HG03095 (cell line): ENCODE measurements at regions not wholly inside any gene's neighbourhood (a gene's known extent, or its start where the extent isn't known, plus 50 kb on each side); places are given as distances from the start of the nearest gene placed in this dataset.

Source experiments
- ATAC-seq: cut with Tn5 transposase; IDR thresholded peaks from one replicate; pipeline ENCODE4 v1.9.1; 2021; ENCODE audit warnings: moderate library complexity; ENCODE audit not compliant: unreplicated experiment

GRCh38 chr6:148225871-148226270 lies 116.8 kb upstream of the SASH1 start:
- ATAC-seq, result no peak

DNA sequence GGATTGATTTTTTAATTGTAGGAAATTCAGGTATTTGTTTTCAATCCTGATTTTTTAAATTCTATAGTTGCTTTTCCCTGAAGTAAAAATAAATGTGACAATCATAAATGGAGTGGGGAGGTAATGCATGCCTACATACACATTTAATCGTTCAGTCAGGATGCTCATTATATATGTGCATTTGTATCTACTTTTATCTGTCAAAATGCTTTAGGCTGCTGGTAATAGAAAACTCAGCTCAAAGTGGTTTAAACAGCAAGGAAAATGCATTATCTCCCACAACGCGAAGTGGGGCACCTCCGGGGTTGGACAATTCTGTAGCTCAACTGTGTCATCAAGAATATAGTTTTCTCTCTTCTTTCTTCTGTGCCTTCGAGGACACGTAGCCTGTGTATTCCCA lies 116.4 kb upstream of the SASH1 start:
- ATAC-seq, result no peak

DNA sequence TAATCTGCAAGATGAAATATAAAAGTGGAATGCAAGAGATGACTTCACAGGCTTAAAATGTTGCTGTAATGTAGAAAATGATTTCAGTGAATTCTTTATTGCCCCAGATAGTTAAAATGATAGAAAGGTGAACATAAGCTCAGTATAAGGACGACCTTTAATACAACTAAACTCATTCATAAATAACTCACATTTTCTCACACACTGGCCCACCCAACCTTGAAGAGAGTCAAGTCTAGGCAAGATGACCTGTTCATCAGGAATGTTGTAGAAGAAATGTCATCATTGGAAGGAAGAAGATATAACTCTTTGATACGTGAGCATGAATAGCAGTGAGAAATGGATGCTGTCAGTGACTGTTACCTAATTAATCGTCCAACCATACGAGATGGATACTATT lies 111.1 kb upstream of the SASH1 start:
- ATAC-seq, result no peak

DNA sequence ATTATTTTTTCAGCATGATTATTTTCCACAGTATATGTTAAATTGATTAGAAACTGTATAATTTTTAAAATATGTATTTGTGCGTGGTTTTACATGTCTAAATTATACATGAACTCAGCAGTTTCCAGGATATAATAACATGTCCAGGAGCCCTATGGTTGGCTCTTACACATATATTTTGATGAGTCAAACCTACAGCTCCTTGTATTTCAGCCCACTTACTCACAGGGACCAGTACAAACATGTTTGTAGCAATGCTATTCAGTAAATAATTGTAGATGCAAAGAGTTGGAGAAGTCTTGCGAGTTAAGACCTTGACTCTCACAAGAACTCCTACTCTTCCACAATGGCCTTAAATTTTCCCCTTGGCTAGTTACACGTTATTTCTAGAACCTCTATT lies 107.2 kb upstream of the SASH1 start:
- no peak for ATAC-seq

GRCh38 chr6:148238713-148239112 lies 103.9 kb upstream of the SASH1 start:
- ATAC-seq, result no peak

DNA sequence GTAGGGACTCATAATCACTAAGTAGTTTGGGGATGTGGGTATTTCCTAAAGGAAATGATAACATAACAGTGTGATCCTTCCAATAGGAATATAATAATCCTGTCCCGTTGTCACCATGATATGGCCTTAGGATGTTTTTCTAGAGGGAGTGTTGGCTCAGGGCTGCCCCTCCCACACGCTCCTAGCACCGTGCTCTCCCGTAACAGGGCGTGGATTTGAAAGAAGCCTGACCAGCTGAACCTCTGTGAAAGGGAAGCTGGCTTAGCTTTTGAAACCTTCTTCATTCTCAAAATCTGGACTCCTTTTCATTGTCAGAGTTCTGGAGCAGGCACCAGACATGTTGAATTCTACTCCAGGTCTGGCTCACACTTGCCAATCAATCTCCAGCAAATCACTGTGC lies 103.4 kb upstream of the SASH1 start:
- no peak for ATAC-seq

DNA sequence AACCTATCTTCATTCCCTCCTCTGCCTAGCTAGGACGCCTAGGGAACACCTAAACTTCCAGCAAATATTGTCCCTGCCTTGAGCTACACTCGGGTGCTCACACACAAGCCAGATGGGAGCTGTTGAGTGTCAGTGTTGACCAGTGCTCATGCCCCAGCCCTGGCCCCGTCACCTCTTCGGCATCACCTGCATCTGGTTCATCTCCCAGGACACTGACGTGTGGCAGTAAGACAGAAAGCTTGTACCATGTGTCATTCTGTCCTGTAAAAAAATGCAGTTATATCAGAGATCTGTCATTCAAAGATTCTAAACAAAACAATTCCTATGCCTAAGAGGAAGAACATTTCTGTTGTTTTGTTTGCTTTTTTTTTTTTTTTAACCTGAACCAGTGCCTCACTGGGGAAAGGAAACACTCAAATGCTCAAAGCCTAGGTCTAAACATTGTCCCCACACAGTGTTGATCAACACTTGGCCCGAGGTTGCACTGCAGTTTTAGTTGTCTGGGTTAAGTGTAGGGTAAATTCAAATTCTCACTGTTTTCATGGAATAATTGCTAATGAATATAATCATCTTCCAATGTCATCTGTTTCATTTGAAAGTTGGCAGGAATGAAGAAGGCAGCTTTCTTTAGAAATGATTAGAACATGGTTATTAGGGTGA lies 102.7 kb upstream of the SASH1 start:
- no peak for ATAC-seq

- ATAC-seq, result no peak
These were observed 102.2 kb upstream of the SASH1 start for GRCh38 chr6:148240461-148240840.

DNA sequence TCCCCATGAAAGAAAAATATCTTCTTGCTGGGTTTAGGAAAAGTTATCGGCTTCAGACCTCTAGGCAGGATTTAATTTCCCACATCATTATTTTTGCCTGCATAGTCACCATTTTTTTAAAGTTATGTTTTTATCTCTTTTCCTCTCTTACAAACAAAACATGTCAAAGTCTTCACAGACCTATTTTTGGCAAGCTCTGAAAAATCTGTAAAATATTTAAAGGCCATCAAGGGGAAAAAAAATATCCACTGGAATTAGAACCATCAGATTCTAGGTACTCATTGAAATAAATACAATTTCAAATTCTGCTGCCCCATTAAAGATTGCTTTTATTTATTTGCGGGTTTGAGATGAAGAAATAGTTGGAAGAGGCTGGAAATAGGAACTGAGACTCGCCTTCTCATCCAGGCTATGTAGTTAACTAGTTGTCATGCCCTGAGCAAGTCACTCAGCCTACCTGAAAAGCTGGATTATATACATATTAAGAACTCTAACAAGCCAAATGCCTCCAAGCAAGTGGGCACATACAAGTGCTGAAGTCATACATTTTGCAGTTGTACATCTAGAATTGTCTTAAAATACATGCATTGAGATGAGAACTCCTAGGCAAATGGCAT lies 101.7 kb upstream of the SASH1 start:
- no peak for ATAC-seq

- no peak for ATAC-seq
These were observed 100.5 kb upstream of the SASH1 start for GRCh38 chr6:148242180-148242579.

GRCh38 chr6:148244217-148244935 lies 98.3 kb upstream of the SASH1 start:
- no peak for ATAC-seq

DNA sequence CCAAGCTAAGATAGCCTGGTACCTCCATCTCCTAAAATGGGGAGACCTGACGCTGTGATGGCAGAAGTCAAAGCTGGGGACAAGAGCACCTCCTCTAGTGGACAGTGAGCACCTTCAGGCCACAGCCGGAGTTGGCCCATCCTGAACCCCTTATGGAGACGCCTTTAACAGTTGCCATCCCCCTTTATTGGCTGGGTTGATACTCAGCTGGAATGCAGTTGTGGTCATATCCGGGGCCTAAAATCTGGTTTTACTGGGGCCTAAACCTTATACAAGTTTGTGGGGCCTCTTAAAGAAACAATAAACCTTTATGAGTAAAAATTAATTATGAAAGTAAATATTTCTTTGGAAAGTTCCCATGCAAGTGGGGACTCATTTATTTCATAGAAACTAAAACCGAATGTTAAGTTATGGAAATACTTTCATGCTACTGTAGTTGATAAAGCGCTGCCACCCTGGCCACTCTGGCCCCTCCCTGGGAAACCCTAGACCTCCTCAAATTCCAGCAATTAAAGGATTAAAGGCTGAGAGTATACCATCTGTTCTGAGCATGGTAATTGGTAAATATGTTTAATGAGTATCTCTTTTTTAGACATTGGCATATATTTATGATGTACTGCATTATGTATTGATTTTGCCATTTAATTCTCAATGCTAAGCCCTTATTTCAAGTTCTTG lies 95.1 kb upstream of the SASH1 start:
- no peak for ATAC-seq

DNA sequence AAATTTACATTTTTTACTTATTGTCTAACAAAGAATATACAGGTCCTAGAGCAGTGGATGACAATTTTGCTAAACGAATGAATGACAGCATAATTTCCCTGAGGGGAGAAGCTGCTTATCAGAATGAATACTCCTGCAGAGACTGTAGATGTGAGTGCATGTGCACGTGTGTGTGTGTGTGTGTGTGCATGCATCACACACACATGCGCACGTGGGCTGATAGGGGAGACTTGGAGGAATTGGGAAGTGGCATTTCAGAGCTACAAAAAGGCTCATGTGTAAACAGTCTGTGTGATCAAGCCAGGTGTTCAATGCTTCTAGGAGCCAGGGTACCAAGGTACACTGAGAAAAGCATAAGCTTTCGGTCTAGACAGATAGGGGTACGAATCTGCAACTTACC lies 93.5 kb upstream of the SASH1 start:
- ATAC-seq, result no peak

- no peak for ATAC-seq
These were observed 92.8 kb upstream of the SASH1 start for GRCh38 chr6:148249679-148250375.

DNA sequence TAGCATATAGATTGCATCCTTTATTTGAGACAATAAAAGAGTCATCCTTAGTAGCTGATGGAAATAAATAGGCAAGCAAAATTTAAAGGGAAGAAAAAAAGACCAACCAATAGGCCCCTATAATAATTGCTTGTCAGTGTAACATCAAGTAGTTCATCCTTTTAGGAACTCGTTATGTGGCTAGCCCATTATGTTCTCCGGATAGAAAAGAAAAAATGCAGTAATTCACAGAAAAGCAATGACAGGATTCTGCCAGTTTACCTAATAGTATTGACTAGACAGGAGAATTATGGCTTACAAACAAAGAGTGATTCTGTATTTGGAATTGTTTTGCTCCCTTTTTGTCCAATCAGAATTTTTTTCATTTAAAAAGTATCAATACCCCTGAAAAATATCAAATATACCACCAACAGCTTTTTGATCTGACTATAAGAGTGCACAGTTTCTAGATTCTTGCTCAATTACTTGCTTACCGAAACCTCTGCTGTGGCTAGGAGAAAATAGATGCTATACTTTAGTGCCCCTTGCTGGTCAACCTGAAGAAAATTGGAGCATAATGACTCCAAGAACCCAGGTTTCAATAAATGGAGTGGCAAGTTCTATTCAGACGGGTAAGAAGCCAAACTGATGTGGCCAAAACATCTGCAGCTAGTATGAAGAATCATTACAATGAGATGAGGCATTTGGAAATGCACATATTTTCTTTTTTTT lies 91.5 kb upstream of the SASH1 start:
- no peak for ATAC-seq

GRCh38 chr6:148251891-148252290 lies 90.7 kb upstream of the SASH1 start:
- ATAC-seq, result no peak

- ATAC-seq, result no peak
These were observed 84.8 kb upstream of the SASH1 start for GRCh38 chr6:148257810-148258209.

GRCh38 chr6:148258868-148259267 lies 83.8 kb upstream of the SASH1 start:
- ATAC-seq, result no peak

GRCh38 chr6:148261470-148261869 lies 81.2 kb upstream of the SASH1 start:
- ATAC-seq, result no peak

DNA sequence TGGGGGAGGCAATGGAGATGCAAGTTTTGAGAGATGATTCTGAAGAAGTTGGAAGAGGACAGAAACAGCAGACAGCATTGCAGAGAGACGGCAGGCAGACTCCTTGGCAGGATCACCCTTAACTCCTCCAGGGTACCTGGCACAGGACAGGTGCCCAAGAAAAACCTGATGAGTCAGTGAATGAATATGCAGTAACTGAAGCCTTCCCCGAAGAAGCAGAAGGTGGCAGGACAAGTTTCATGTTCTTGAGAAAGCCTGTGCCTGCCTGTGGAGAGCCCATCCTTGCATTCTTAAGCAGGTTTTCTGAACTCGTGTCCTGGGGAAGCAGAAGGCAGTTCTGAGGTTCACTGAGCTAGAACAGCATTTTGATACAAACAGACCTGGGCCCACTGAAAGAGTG lies 79.6 kb upstream of the SASH1 start:
- ATAC-seq, result no peak

GRCh38 chr6:148263961-148264360 lies 78.7 kb upstream of the SASH1 start:
- no peak for ATAC-seq
